OCI-LY1 (cell line): ENCODE measurements at regions not wholly inside any gene's neighbourhood (a gene's known extent, or its start where the extent isn't known, plus 50 kb on each side); places are given as distances from the start of the nearest gene placed in this dataset.

Experiments
- H2AFZ ChIP-seq: fragments of 200-600 bp; sonication (generic), shearing (Covaris generic); 2 replicates; pipeline ENCODE4 v1.6.0; 2014; ENCODE audit warnings: antibody characterized with exemption, mild to moderate bottlenecking, low read length
- H3F3A ChIP-seq: fragments of 200-600 bp; sonication (generic), shearing (Covaris generic); 2 replicates; pipeline ENCODE4 v1.6.0; 2014; ENCODE audit warnings: mild to moderate bottlenecking, antibody characterized with exemption, low read length, moderate library complexity; ENCODE audit not compliant: insufficient read depth
- H3K27ac ChIP-seq: fragments of 200-600 bp; sonication (generic); 2 replicates; pipeline ENCODE4 v1.5.1; 2014; ENCODE audit warnings: low read length, mixed run types, mild to moderate bottlenecking, low read depth; ENCODE audit not compliant: poor library complexity, severe bottlenecking
- H3K27me3 ChIP-seq: fragments of 200-600 bp; sonication (generic); 2 replicates; pipeline ENCODE4 v1.6.0; 2014; ENCODE audit warnings: antibody characterized with exemption, mild to moderate bottlenecking, low read length, moderate library complexity; ENCODE audit not compliant: insufficient read depth
- H3K36me3 ChIP-seq: fragments of 200-600 bp; sonication (generic); 2 replicates; pipeline ENCODE4 v1.6.1; 2014; ENCODE audit warnings: mild to moderate bottlenecking, antibody characterized with exemption, low read length, moderate library complexity, mixed read lengths; ENCODE audit not compliant: insufficient read depth
- H3K4me1 ChIP-seq: fragments of 200-600 bp; sonication (generic); 2 replicates; pipeline ENCODE4 v1.5.1; 2014; ENCODE audit warnings: mild to moderate bottlenecking, low read length, moderate library complexity; ENCODE audit not compliant: insufficient read depth, severe bottlenecking
- H3K4me2 ChIP-seq: fragments of 200-600 bp; sonication (generic), shearing (Covaris generic); 2 replicates; pipeline ENCODE4 v1.6.1; 2014; ENCODE audit warnings: low read length
- H3K4me3 ChIP-seq: fragments of 200-600 bp; sonication (generic); 2 replicates; pipeline ENCODE4 v1.5.1; 2014; ENCODE audit warnings: low read length, low read depth, mild to moderate bottlenecking, mixed read lengths; ENCODE audit not compliant: poor library complexity, severe bottlenecking
- H3K79me2 ChIP-seq: fragments of 200-600 bp; shearing (Covaris generic); 2 replicates; pipeline ENCODE4 v1.6.1; 2016; ENCODE audit warnings: mixed run types, low read length, mixed read lengths; ENCODE audit not compliant: insufficient read depth
- H3K9ac ChIP-seq: fragments of 200-600 bp; sonication (generic), shearing (Covaris generic); 2 replicates; pipeline ENCODE4 v1.6.1; 2014; ENCODE audit warnings: mild to moderate bottlenecking, low read length, mixed read lengths
- H3K9me2 ChIP-seq: fragments of 200-600 bp; sonication (generic), shearing (Covaris generic); 2 replicates; pipeline ENCODE4 v1.6.1; 2014; ENCODE audit warnings: low read depth, mild to moderate bottlenecking, low read length, mixed read lengths
- H3K9me3 ChIP-seq: fragments of 200-600 bp; shearing (Covaris generic); 2 replicates; pipeline ENCODE4 v1.6.1; 2014; ENCODE audit warnings: low read length, mixed read lengths
- H4K20me1 ChIP-seq: fragments of 200-600 bp; sonication (generic), shearing (Covaris generic); 2 replicates; pipeline ENCODE4 v1.6.0; 2016; ENCODE audit warnings: mild to moderate bottlenecking, low read length; ENCODE audit not compliant: insufficient read depth
- CTCF ChIP-seq: fragments of 200-600 bp; sonication (generic), shearing (Covaris generic); IDR thresholded peaks from 2 replicates; pipeline ENCODE4 v1.5.1; 2017; ENCODE audit warnings: mild to moderate bottlenecking, antibody characterized with exemption, low read length, moderate library complexity, mixed read lengths
- EZH2 ChIP-seq: fragments of 200-600 bp; sonication (generic), shearing (Covaris generic); IDR thresholded peaks from 2 replicates; pipeline ENCODE4 v1.8.0; 2017; ENCODE audit warnings: borderline replicate concordance, mixed run types, mild to moderate bottlenecking, antibody characterized with exemption, low read length, moderate library complexity, mixed read lengths

GRCh38 chr5:73351593-73351992, 97.0 kb downstream of the FOXD1 start:
- Histone ChIP-seq H3K4me3 (no peak overlapping the region), H3K4me2 (no peak overlapping the region), H3K36me3 (no peaks in the 10 kb centered on the region), H3K27ac (no peak overlapping the region), H3K9ac (no peak overlapping the region), H4K20me1 (no peaks in the 10 kb centered on the region), H2AFZ (no peak overlapping the region), H3K27me3 (no peaks in the 10 kb centered on the region), H3K4me1 (no peaks in the 10 kb centered on the region), H3K9me2 (no peaks in the 10 kb centered on the region), H3F3A (no peaks in the 10 kb centered on the region), H3K79me2 (no peaks in the 10 kb centered on the region), H3K9me3 (peaks cover 2% of the 10 kb centered on the region; the same call in 1 of the 2 replicates)
- TF ChIP-seq EZH2 (no peak), CTCF (no peak)

- no peaks in the 10 kb centered on the region for H3K79me2 ChIP-seq
- no peak overlapping the region for H2AFZ ChIP-seq
- no peak overlapping the region for H3K4me2 ChIP-seq
- no peaks in the 10 kb centered on the region for H3K36me3 ChIP-seq
- no peaks in the 10 kb centered on the region for H3K27me3 ChIP-seq
- H3K9ac ChIP-seq = no peak overlapping the region
- H3K4me1 ChIP-seq = no peaks in the 10 kb centered on the region
- H3K9me2 ChIP-seq = no peaks in the 10 kb centered on the region
- H3K27ac ChIP-seq = no peak overlapping the region
- peaks cover 2% of the 10 kb centered on the region; the same call in 1 of the 2 replicates for H3K9me3 ChIP-seq
- no peaks in the 10 kb centered on the region for H3F3A ChIP-seq
- no peaks in the 10 kb centered on the region for H4K20me1 ChIP-seq
- no peak overlapping the region for H3K4me3 ChIP-seq
- TF ChIP-seq EZH2 = no peak
- TF ChIP-seq CTCF = no peak
Measured at GRCh38 chr5:73346878-73347408, 101.6 kb downstream of the FOXD1 start.

- no peaks in the 10 kb centered on the region for H3K9me2 ChIP-seq
- H3F3A ChIP-seq = no peaks in the 10 kb centered on the region
- H3K27ac ChIP-seq = no peak overlapping the region
- peaks cover 2% of the 10 kb centered on the region; the same call in 1 of the 2 replicates for H3K9me3 ChIP-seq
- H3K4me1 ChIP-seq = no peaks in the 10 kb centered on the region
- H3K36me3 ChIP-seq = no peaks in the 10 kb centered on the region
- TF ChIP-seq CTCF (no peak), EZH2 (no peak)
- H3K9ac ChIP-seq = no peak overlapping the region
- H3K27me3 ChIP-seq = no peaks in the 10 kb centered on the region; the same call in 1 of the 2 replicates
- no peak overlapping the region for H3K4me3 ChIP-seq
- H3K4me2 ChIP-seq = no peak overlapping the region
- H4K20me1 ChIP-seq = no peaks in the 10 kb centered on the region
- H2AFZ ChIP-seq = no peak overlapping the region
- no peaks in the 10 kb centered on the region for H3K79me2 ChIP-seq
Measured at GRCh38 chr5:73344835-73345234, 103.7 kb downstream of the FOXD1 start.
